ENCODE measurements at regions not wholly inside any gene's neighbourhood (a gene's known extent, or its start where the extent isn't known, plus 50 kb on each side); places are given as distances from the start of the nearest gene placed in this dataset.
"Not testable (repeated sequence)": the region's sequence is repeated elsewhere in the genome, so short reads cannot be mapped to it uniquely, and the experiment has no call there.

DNA sequence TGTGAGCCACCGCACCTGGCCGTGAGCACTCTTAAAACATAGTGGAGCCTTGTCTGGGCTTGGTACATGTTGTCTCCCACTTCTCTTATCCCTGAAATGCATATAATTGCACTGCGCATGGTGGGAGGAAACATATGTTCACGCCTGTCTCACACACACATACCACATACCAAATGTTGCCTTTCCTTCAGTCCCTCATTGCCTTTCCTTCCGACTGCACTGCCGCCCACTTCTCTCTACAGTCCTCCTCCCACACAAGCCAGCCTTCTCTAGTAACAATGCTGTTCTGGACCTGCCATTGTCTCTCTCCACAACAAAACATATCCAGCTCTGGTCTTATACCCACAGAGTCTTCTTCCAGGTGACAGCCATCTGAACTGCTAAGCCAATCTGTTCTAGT, 88.3 kb upstream of the PTHLH start:
- DNase-seq (ENCODE audit: low spot score): no peak

DNA sequence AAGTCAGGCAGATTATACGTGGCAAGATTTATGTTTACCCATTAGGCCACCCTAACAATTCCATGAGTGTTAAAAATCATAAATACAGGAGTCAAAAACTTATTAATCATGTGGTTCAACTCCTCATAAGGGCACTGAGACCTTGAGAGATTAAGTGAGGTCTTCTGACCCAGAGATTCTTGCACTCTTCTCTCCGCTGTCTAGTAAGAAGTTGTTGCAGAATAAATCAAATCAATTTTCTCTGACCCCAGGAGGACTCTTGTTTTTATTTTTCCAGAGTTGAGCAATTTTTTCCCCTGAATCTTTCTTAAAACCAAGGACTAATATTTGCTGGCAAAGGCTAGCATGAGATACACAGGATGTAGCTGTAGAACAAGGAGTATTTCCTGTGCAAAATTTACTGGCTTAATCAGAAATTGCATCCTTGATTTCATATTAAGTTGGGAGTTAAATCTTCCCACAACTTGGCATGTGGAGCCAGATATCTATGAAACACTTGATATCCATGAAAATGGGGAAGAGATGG, 90.9 kb upstream of the PTHLH start:
- DNase-seq (ENCODE audit: low spot score): no peak

DNA sequence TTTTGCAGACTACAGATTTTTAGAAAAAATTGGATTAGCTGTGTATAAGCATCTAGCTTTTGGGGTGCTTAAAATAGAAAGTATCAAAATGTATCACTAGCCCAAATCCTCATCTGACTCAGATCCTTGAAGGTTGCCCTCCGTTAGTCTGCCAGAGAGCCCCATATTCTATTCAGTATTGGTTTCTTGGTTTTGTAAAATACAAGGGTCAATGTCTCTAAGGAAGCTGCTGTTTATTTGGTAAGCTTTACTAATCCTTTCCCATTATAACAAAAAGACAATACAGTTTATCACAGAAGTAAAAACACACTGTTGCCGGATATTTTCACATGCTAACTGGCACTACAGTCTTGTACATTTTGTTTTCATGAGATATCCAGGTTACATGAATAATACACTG, 92.8 kb upstream of the PTHLH start:
- no peak for DNase-seq (ENCODE audit: low spot score)

DNA sequence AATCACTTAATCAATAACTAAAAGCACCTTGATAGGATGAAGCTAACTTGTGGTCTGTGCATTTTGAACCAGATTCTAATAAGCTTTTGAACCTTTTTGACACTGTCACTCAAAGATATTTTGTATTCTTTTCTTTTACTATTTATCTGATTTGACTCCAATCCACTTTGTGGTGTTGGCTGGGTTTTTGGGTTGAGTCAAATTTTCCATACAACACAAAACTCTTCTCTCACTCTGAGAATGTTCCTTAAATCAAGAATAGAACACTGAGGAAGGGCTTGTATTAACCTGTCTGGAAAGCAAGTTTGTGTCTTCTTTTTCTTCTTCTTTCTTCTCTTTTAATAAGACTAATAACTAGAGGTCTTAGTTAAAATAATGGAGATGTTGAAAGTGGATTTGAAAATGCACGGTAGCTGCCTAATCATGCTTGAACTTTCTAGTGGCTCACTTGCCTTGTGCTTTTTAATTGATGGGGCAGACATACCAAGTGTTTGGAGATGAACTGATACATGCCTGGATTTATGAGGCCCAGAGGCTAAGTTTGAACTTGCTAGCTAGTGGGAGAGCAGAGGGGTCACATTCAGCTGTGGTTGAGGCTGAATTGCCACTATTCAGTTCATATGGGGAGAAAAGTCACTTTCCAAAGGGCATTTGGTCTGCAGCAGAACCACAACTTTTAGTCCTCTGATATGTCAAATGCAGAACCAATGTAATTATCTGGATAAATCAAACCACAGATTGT, 93.5 kb upstream of the PTHLH start:
- DNase-seq (ENCODE audit: low spot score): no peak

DNA sequence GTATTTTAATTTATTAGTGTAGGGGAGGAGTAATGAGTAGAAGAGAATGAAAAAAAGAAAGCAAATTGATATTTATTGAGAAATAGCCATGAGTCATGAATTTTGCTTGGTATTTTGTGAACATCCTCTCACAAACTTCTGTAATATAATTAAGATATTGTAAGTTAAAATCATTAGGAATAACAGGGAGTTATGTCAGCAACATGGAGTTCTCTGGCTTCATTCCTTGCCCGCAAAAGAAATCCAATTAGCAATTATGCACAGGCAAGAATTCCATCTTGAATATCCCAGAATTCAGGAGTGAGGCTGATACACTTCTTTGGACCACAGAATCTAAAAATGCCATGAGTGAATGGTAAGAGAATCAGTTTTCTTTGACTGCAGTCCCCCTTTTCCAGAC, 94.3 kb upstream of the PTHLH start:
- DNase-seq (ENCODE audit: low spot score): no peak

DNA sequence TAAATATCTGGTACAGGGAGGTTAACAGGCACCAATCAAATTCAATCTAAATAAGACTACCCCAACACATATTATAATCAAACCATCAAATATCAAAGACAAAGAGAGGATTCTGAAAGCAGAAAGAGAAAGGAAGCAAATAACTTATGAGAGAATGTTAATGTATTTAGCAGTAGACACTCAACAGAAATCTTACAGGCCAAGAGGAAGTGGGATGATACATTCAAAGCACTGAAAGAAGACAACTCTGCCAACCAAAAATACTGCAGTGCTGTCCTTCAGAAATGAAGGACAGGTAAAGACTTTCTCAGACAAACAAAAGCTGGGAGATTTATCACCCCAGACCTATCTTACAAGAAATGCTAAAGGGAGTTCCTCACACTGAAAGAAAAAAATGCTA, 95.9 kb upstream of the PTHLH start:
- DNase-seq (ENCODE audit: low spot score): no peak

DNA sequence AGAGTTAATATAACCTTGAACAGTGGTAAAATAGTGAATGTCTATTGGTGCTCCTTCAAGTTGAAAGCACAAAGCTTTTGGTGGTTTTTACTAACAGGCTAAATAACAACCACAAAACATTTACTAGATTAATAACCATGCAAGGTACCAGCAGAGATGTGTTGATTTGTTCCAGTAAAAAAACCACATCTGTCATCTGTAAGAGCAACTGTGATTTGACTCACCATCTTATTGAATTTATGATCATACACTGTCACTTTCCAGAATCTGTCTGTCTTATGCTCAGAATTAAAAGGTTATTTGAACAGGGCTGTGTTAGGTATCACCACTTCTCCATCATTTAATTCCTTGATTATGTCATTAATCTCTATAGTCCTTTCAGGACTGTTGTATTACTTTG, 107.0 kb upstream of the PTHLH start:
- no peak for DNase-seq (ENCODE audit: low spot score)

DNA sequence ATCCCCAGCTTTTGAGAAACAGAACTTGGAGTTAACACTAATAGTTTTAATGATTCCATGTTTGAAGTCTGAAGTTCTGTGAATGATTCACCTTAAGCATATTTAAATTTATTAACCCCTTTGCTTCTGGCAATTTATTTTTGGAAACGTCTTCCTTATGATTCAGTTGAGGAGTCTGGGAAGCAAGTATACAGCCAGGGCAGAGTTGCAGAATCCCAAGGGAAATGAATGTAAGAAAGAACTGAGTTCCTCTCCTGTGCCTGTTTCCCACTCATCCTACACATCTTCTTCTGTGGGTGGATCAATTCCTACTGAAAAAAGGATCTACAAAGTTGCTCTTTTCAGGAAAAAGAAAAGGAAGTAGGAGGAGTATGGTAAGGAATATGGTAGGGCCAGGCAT, 108.2 kb upstream of the CCDC91 start:
- no peak for DNase-seq (ENCODE audit: low spot score)

DNA sequence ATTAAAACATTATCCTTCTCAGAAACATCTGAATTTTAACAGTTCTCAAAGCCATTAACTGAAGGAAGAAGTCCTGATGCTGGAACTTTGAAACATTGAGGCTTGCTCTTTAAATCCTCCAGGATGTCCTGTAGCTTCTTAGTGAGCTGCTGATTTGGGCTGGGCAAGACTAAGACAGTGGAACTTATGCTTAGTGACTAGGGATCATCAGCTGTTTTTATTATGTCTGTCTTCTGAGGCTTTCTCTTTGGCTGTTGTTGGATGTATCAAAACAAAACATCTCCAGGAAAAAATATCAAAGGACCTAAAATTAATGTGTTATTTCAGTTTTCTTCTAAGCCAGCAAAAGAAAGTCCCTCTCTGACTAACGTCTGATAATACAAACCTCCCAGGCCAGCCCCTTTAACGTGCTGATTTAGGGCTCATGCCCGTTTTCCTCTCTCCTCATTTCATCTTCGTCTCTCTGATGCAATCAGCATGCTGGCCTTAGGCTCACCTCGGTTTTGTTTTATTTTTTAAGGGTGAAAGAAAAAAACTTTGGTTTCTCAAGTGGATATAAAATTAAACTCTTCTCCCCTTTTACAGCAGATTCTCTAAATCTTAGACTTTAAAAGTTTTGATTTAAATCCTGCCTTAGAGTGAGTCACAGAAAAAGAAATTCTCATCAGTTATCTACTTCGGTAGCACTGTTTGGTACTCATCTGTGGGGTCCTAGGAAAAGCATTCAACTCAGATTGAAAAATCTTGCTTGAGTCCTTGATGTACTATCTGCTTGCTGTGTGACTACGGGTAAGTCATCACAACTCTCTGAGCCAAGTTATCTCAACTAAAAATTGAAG, 106.2 kb upstream of the CCDC91 start:
- no peak for DNase-seq (ENCODE audit: low spot score)

DNA sequence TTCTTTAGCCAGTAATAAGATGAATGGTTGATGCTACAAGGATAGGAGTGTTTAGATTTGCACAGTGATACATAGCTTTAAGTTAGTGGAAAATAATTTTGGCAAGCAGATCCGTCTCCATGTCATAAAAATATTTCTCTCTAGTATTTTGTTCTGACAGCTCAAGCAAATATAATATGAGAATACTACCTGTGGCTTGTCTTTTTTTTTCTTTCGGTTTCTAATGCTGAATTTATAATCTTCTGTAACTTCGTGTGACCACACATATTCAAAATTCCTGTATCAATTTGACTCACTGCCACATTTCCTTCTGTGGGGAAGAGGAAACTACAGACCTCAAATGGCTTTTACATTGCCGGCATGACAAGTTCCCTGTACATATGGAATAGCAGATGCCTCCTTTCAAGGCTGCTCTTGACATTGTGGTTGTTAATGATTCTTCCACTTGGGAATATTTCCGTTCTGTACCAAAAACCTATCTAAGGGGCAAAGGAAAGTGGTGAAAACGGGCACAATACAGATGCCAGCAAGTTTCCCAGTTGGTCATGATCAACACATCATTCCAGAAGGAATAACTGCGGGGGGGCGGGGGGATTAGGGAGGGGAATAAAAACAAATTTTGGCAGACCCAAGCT, 103.6 kb upstream of the CCDC91 start:
- no peak for DNase-seq (ENCODE audit: low spot score)

DNA sequence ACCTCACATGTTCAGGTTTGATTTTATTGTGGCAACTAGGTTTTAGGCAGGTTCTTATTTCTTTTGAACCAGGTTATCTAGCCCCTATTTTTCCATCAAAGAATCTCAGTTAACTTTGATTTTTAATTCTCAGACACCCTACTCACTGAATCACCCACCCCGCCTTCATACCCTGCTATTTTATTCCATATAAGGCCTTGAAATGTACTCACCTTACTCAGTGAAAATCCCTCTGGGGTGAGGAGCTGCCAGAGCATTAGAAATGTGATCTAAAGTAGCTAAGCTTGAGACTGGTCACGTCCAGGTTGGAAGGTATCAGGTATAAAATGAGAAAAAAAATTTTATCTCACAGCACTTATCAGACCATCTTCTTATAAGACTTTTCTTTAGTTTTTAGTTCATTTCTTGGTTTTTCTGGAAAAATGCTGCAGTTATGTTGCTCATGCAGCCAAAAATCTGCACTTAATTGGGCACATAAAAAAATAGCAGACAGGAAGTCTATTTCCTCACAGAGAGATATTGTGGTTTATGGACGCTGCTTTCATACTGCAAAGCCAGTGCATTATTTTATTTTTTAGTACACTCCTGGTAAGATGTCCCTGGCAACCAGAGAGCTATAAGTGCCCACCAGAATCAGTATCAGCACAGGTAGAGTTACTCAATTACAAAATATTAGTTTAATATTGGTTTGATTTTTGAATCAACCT, 101.5 kb upstream of the CCDC91 start:
- DNase-seq (ENCODE audit: low spot score): no peak

DNA sequence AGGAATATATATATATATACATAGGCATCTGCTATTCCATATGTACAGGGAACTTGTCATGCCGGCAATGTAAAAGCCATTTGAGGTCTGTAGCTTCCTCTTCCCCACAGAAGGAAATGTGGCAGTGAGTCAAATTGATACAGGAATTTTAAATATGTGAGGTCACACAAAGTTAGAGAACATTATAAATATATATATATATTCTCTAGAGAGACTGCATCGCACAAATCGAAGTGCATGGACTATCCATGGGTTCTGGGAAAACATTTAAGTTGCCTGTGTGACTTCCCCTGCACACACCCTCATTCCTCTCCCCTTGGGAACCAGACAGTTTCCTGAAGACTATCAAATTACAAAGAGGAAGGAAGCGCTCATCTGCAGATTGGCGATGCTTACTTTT, 100.9 kb upstream of the CCDC91 start:
- no peak for DNase-seq (ENCODE audit: low spot score)

DNA sequence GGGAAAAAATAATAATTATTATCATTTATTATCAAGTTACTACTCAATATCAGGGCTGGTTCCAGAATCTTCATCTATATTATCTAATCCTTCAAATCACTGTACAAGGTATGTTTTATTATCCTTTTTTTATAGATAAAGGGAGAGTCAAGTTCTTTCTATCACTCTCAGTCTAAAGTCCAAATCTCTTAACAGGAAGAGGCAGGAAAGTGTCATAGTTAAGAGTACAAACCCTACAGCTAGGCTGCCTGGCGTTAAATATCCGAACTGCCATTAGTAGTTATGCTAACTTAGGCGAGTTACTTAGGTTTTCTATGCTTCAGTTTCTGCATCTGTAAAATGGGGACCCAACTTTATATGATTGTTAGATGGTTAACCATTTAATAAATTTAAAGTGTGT, 99.4 kb upstream of the CCDC91 start:
- DNase-seq (ENCODE audit: low spot score): no peak

DNA sequence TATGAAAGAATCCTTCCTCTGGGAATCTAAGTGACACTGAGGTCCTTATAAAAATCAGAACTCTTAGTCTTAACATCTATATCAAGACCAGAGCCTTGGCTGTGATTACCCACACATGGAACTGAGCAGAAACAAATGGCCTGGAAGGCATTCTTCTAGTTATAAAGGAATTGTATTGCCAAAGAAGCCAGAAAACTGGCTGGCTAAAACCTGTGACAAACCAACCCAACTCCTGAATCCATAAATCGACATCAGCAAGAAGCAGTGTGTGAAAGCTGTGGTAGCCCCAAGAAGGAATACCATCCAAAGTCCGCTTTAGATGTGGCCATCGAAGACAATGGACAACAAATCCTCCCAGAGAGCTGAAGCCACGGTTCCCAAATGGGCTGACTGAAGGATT, 97.9 kb upstream of the CCDC91 start:
- no peak for DNase-seq (ENCODE audit: low spot score)

DNA sequence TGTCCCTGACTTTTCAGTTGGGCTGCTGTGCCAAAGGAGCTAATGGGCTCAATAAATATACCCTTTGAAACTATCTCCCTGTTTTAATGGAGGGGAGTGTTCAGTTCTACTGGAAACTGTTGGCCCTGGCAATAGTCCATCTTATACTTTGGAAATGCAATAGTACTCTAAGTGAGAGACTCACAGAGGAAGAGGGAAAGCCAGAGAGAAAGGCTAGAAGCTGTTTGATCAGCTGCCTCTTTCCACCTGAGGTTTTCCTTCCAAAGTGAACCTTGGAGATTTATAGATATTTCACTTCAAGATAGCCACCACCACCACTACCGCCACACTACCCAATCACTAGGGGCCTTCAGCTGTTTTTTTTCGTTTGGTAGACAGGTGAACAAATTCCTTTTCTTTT, 93.6 kb upstream of the CCDC91 start:
- DNase-seq (ENCODE audit: low spot score): no peak

DNA sequence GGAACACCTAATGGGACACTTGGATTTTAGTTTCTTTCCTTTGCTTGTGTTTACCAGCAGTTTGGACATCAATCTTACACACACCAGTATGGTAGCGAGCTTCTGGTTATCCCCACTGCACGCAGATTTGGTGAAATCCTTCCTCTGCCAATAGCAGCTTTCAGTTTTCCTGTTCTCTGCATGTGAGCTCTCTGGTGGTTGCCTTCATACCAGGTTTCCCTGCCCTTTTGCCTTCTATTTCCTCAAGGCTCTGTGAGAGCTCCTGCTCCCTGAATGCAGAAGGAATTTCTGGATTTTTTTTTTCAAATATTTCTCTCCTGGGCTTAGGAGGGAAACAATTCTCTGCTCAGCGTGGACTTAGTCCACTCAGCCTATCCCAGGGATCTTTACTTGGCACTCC, 93.0 kb upstream of the CCDC91 start:
- no peak for DNase-seq (ENCODE audit: low spot score)

DNA sequence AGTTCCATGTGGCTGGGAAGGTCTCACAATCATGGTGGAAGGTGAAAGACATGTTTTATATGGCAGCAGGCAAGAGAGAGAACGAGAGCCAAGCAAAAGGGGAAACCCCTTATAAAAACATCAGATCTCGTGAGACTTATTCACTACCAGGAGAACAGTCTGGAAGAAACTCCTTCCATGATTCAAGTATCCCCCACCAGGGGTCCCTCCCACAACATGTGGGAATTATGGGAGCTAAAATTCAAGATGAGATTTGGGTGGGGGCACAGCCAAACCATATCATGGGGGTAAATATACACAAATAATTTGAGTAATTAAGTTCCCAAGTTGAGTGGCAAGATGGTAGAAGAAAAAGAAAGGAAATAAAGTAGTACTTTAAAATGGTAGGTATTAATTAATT, 91.0 kb upstream of the CCDC91 start:
- not testable (repeated sequence) for DNase-seq (ENCODE audit: low spot score)

DNA sequence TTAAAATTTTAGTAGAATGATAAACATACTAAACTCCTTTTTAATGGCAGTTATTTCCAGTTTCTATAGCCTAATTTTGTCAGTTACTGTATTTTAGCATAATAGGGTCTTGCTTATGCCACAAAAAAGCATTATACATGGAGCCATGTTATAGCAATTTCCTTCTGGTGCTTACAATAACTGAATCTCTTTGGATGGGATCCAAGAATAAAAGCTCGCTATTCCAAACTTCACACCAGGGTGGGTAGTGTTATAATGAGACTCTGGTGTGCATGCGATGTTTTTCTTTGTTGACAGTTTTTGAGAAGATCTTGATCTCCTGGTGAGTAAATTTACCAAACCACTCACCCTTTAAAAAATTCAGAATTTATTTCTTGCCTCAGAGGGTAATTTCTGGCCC, 90.4 kb upstream of the CCDC91 start:
- no peak for DNase-seq (ENCODE audit: low spot score)

DNA sequence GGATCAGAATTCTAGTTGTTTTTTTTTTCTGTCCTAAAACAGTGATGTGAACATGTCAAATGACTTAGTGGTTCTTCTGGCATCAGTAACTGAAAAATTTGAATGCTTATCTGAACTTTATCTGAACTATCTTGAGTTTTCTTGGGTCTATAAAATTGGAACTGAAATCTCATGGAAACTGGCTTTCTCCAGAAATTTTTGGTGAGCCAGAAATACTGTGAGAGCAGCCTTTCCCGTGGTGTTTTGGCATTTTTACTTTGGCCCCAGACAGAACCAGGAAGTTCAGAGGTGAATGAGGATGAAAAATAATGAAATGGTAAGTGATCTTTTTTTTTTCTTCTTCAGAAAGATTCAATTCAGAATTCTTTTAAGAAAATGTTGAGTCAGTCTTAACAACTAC, 89.5 kb upstream of the CCDC91 start:
- no peak for DNase-seq (ENCODE audit: low spot score)

DNA sequence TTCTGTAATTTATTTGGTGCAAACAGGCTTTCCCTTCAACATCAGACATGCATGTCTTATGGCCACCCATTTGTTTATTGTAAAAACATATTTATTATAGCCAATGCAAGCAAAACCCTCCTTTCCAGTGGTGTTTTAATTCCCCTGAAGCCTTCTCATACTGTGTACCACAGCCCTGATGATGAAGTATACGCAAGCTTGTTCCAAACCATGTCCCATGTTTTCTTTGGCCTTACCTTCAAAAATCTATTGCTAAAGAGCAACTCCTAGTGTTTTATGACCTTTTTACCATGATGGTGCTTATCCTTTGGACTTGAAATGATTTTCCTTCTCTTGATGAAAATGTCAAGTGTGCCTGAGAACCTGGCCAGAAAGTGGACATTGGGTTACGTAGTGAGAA, 85.9 kb upstream of the CCDC91 start:
- no peak for DNase-seq (ENCODE audit: low spot score)

DNA sequence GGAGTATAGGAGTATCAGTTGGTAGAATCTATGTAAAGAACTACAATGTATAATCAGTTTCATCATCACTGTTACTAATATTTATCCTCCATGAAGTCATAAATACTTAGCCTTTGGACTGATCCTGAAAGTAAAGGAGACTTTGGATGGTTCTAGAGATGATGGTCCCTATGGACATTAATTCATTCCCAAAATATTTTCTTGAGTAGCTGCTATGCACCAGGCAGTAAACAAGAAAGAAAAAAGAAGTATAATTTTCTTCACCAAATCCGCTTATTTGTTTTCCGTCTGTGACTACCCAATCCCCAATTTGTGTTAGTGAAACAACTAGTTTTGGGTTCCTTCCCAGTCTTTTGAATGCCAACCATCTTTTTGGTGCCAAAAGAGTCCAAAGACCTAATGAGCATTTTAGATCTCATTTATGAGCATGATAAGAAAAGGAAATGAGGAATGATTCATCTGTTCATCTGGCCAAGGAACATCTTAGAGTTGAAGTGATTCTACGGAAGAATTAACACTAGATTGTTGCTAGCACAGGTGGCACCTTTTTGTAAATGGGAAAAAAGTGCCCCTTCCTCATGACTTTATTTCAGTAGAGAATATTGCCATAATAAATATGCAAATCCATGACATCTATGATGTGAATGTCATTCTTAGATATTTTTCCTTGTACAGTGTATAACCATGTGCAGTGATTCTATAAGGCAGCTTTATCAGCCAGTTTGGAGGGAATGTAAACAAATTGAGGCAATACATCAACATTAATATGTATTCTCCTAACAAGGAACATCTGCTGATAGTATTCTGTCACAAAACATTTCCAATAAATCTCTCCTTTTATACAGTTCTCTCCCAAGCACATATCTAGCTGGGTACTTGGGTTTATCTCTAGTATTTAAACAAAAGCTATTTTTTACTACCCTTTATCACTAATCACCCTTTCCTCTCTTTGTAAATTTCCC, 85.1 kb upstream of the CCDC91 start:
- DNase-seq (ENCODE audit: low spot score): no peak
